IPS-18c (cell line): ENCODE measurements at regions not wholly inside any gene's neighbourhood (a gene's known extent, or its start where the extent isn't known, plus 50 kb on each side); places are given as distances from the start of the nearest gene placed in this dataset.
"Not testable (repeated sequence)": the region's sequence is repeated elsewhere in the genome, so short reads cannot be mapped to it uniquely, and the experiment has no call there.

Experiments
- H3K4me3 ChIP-seq: 2 replicates; pipeline ENCODE4 v1.7.0; 2013; ENCODE audit warnings: low read depth, mild to moderate bottlenecking, low read length, moderate library complexity; ENCODE audit not compliant: insufficient read depth
- H3K9me3 ChIP-seq: one replicate; pipeline ENCODE4 v1.6.1; 2013; ENCODE audit warnings: mild to moderate bottlenecking, low read length, moderate library complexity; ENCODE audit not compliant: control insufficient read depth, insufficient read depth

GRCh38 chr2:194917519-194917918 is 739.5 kb upstream of the SLC39A10 start:
- Histone ChIP-seq H3K9me3 (no peaks in the 10 kb centered on the region), H3K4me3 (no peak overlapping the region)

DNA sequence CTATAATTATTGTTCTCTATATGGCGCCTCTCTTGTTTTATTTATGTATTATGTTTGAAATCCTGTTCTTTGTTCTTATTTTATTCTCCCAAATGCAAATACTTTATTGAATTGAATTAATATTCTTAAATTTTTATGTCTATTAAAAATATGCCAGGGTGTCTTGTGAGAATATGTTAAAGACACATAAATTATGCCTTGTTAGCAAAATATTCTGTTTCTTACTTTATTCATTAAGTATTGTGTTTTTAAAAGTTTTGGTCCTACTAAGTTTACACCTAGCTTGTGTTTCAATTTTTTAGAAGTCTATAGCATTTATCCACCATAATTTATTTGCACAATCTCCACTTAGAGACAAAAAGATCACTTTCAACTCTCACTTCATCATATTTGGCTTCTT is 741.5 kb upstream of the SLC39A10 start:
- H3K9me3 ChIP-seq = no peaks in the 10 kb centered on the region
- no peak overlapping the region for H3K4me3 ChIP-seq

DNA sequence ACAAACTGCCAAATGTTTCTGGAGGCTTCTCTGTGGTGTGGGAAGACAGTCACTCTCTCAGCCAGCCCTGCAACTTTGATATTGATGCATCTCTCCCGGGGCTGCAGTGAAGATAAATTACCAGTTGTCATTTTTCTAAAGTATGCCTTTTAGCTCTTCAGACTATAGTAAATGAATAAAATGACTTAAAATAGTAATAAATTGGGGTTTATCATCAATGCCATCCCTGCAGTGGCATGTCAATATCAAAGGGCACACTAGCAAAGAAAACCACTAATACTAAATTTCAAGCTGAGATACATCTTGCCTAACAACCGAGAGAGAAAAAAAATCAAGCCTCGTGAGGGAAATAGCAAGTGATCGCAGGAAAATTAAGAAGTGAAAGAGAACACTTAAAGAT is 749.5 kb upstream of the SLC39A10 start:
- H3K9me3 ChIP-seq = no peaks in the 10 kb centered on the region
- no peak overlapping the region for H3K4me3 ChIP-seq

GRCh38 chr2:194896871-194897270 is 760.2 kb upstream of the SLC39A10 start:
- Histone ChIP-seq H3K4me3 (no peak overlapping the region), H3K9me3 (no peaks in the 10 kb centered on the region)

DNA sequence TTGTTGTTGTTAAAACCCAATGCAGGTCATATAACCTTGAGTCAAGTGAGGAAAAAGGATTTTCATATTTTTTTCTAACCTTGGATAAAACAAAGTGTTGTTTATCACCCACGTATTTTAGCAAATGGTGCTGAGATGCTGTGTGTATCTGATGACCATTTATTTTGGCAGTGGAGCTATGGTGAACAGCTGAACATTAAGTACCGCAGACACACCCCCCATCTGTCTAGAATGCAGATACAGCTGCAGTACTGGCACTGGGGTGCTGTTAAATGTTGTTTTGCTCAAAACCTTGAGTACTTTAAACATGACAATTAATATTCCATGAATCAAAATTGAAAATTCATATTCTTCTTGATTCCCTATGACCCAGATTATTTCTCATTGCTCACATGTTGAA is 773.3 kb upstream of the SLC39A10 start:
- H3K4me3 ChIP-seq = no peak overlapping the region

GRCh38 chr2:194870974-194871535 is 786.0 kb upstream of the SLC39A10 start:
- H3K9me3 ChIP-seq = no peaks in the 10 kb centered on the region
- H3K4me3 ChIP-seq = no peak overlapping the region

More for the DNA sequence above, 773.3 kb upstream of the SLC39A10 start:
- no peaks in the 10 kb centered on the region for H3K9me3 ChIP-seq

DNA sequence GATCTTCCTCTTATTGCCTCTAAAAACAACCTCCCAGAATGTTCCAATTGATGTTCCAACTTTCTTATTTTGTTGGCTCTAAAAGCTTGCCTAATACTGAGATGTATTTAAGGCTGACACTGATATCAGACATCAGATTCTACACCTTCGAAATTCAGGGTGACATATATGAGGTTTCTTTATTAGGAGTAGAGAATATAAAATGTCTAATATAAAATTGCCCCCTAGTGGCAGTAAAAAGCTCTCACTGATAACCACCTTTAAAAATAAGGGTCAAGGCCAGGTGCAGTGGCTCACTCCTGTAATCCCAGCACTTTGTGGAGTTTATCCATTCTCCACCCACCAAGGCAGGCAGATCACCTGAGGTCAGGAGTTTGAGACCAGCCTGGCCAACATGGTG is 789.7 kb upstream of the SLC39A10 start:
- no peaks in the 10 kb centered on the region for H3K9me3 ChIP-seq
- no peak overlapping the region for H3K4me3 ChIP-seq

DNA sequence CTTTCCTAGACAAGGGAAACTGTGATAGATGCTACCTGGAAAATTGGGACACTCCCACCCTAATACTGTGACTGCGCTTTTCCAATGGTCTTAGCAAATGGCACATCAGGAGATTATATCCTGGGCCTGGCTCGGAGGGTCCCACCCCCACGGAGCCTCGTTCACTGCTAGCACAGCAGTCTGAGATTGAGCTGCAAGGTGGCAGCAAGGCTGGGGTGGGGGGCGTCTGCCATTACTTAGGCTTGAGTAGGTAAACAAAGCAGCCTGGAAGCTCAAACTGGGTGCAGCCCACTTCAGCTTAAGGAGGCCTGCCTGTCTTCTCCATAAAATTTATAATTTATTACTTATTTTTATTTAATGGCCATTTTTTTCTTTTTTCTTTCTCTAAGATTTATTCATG is 802.1 kb upstream of the SLC39A10 start:
- H3K4me3 ChIP-seq = no peak overlapping the region
- H3K9me3 ChIP-seq = no peaks in the 10 kb centered on the region

- H3K4me3 ChIP-seq = no peak overlapping the region
- H3K9me3 ChIP-seq = no peaks in the 10 kb centered on the region
These were observed 814.2 kb upstream of the SLC39A10 start for GRCh38 chr2:194842871-194843270.

DNA sequence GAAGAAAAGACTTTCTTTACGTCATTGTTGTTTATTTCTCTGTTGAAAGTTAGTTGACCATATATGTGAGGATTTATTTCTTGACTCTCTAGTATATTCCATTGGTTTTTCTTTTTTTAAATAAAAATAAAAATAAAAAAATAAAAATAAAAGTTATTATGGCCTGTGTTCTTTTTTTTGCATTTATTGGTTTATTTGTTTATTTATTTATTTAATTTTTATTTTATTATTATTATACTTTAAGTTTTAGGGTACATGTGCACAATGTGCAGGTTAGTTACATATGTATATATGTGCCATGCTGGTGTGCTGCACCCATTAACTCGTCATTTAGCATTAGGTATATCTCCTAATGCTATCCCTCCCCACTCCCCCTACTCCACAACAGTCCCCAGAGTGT is 822.7 kb upstream of the SLC39A10 start:
- not testable (repeated sequence) for H3K9me3 ChIP-seq, H3K4me3 ChIP-seq

GRCh38 chr2:194826241-194826640 is 830.8 kb upstream of the SLC39A10 start:
- no peak overlapping the region for H3K4me3 ChIP-seq
- H3K9me3 ChIP-seq = no peaks in the 10 kb centered on the region

DNA sequence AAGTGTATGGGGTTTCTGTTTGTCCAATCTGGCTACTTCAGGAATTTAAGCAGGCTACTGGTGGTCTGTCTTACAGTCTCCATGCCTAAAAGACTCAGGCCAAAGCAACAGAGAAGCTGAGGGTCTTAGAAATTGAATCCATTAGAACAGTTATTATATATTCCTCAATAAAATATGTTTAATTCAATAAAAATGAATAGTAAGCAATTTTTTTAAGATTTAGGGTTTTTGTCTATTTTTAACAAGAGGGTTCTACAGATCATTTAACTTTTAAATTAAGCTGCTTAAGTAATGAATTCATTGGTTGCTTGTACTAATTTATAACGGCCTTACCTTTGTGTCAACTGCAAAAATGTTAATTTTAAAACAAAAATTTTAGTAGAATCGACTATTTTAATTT is 832.6 kb upstream of the SLC39A10 start:
- no peak overlapping the region for H3K4me3 ChIP-seq
- H3K9me3 ChIP-seq = no peaks in the 10 kb centered on the region

DNA sequence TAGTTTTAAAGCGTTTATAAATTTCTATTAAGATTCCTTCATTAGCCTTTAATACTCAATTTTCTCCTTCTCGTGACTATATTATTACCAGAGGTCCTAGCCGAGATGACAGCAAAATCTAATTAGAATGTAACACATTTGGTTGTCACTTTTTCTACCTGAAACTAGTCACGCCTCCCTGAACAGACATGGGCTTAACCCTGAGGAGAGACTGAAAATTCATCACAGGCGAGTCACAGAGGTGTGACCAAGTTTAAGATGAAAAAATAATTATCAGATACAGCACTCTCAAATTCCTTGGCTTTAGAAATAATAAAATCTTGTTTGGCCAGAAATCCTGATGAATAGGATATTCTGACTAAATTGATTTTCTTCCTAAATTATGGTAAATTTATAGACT is 834.4 kb upstream of the SLC39A10 start:
- Histone ChIP-seq H3K9me3 (no peaks in the 10 kb centered on the region), H3K4me3 (no peak overlapping the region)

GRCh38 chr2:194822097-194822496 is 834.9 kb upstream of the SLC39A10 start:
- Histone ChIP-seq H3K4me3 (no peak overlapping the region), H3K9me3 (no peaks in the 10 kb centered on the region)

DNA sequence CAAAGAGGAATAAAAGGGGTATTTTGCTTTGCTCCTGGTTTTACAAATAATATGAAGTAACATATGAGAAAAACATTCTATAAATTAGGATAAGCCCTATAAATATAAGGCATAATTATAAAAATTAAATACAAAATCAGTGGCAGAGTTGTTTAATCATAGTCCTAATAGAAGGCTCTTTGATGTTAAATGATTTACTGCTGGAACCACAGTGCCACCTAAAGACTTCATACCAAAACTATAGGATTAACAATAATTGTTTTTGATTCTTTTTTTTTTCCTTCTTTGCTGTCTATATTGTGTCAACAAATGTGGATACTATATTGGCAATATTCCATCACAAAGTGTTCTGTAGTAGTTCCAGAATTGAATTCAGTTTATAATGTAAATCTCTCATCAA is 837.7 kb upstream of the SLC39A10 start:
- no peaks in the 10 kb centered on the region for H3K9me3 ChIP-seq
- no peak overlapping the region for H3K4me3 ChIP-seq

DNA sequence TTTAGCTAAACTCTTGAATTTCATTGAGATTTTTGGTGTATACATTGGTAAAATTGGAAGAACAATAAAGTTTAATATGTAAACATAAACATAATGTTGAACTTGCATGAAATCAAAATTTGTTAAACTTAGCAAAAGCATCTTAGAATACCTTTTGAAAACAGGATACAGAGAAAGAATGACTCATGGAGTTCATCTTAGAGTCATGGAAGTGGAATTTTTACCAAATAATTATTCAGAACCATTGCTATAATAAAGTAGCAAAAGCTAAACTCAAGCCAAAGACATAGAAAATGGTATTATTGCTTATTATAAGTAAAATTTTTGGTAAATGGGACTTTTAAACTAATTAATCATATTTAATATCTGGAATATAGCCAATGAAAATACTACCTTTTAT is 841.6 kb upstream of the SLC39A10 start:
- H3K9me3 ChIP-seq = no peaks in the 10 kb centered on the region
- no peak overlapping the region for H3K4me3 ChIP-seq

GRCh38 chr2:194802589-194802988 is 854.4 kb upstream of the SLC39A10 start:
- H3K9me3 ChIP-seq = no peaks in the 10 kb centered on the region

DNA sequence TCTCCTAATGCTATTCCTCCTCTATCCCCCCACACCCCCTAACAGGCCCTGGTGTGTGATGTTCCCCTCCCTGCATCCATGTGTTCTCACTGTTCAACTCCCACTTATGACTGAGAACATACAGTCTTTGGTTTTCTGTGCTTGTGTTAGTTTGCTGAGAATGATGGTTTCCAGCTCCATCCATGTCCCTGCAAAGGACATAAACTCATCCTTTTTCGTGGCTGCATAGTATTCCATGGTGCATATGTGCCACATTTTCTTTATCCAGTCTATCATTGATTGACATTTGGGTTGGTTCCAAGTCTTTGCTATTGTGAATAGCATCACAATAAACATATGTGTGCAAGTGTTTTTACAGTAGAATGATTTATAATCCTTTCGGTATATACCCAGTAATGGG is 870.0 kb upstream of the SLC39A10 start:
- H3K4me3 ChIP-seq, H3K9me3 ChIP-seq: not testable (repeated sequence)

More at GRCh38 chr2:194802589-194802988, 854.4 kb upstream of the SLC39A10 start:
- no peak overlapping the region for H3K4me3 ChIP-seq

GRCh38 chr2:194771394-194771793 is 885.6 kb upstream of the SLC39A10 start:
- H3K4me3 ChIP-seq, H3K9me3 ChIP-seq: not testable (repeated sequence)
